ENCODE measurements at regions not wholly inside any gene's neighbourhood (a gene's known extent, or its start where the extent isn't known, plus 50 kb on each side); places are given as distances from the start of the nearest gene placed in this dataset.

DNA sequence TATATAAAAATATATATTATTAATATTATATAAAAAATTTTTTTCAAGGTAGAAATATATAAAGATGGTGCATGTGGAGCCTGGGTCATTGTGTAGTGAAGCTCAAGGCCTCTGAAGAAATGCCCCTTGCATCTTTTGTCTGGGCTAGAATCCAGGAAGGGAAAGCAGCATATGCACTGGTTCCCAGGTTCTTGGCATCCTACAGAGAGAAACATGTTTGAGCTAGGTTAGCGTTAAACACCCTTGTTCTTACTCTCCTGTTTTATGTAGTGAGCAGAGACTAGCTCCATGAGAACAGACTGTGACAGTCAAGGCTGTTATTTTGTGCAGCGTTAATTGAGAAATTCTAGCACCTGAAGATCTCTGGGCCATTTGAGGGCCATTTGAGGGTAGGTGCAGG lies 116.1 kb downstream of the POM121L12 start:
- TF ChIP-seq, protein P1, sequence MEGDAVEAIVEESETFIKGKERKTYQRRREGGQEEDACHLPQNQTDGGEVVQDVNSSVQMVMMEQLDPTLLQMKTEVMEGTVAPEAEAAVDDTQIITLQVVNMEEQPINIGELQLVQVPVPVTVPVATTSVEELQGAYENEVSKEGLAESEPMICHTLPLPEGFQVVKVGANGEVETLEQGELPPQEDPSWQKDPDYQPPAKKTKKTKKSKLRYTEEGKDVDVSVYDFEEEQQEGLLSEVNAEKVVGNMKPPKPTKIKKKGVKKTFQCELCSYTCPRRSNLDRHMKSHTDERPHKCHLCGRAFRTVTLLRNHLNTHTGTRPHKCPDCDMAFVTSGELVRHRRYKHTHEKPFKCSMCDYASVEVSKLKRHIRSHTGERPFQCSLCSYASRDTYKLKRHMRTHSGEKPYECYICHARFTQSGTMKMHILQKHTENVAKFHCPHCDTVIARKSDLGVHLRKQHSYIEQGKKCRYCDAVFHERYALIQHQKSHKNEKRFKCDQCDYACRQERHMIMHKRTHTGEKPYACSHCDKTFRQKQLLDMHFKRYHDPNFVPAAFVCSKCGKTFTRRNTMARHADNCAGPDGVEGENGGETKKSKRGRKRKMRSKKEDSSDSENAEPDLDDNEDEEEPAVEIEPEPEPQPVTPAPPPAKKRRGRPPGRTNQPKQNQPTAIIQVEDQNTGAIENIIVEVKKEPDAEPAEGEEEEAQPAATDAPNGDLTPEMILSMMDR (IDR thresholded peaks at IDR 0.05): no peak
- TF ChIP-seq POLR2A (IDR thresholded peaks at IDR 0.05): no peak
